ENCODE measurements at regions not wholly inside any gene's neighbourhood (a gene's known extent, or its start where the extent isn't known, plus 50 kb on each side); places are given as distances from the start of the nearest gene placed in this dataset.
A peak's percentile ranks its signal among the peaks of the same experiment; 100 is the strongest.

GRCh38 chrX:10741550-10741949, 121.2 kb upstream of the MID1 start:
- Histone ChIP-seq H4K91ac (ENCODE audit: low read depth, low read length) (no peak overlapping the region), H2AK5ac (ENCODE audit: low read length) (no peak overlapping the region), H3K23ac (ENCODE audit: low read length) (no peak overlapping the region), H2BK120ac (ENCODE audit: insufficient read depth, low read length, poor library complexity) (no peak overlapping the region), H2BK5ac (ENCODE audit: low read depth, low read length, poor library complexity) (no peak overlapping the region), H4K12ac (ENCODE audit: low read depth, low read length) (no peak overlapping the region), H2AFZ (ENCODE audit: insufficient read depth, low read length, poor library complexity) (no peak overlapping the region), H3K27me3 (ENCODE audit: insufficient read depth, low read length) (no peaks in the 10 kb centered on the region), H3K4ac (ENCODE audit: low read depth, low read length) (no peak overlapping the region), H3K4me2 (ENCODE audit: low read length) (no peak overlapping the region), H3K79me1 (ENCODE audit: low read length) (peaks cover 14% of the 10 kb centered on the region), H3K4me1 (ENCODE audit: control insufficient read depth in 1 of 2, insufficient read depth in 2 of 2, low read length in 2 of 2) (peaks cover 12 to 25% of the 10 kb centered on the region in 2 experiments), H3K9ac (ENCODE audit: low read length) (no peak overlapping the region), H3K9me3 (ENCODE audit: insufficient read depth, low read depth, low read length) (no peaks in the 10 kb centered on the region), H3K36me3 (ENCODE audit: control insufficient read depth in 1 of 2, insufficient read depth in 2 of 2, low read length in 2 of 2) (no peaks in the 10 kb centered on the region), H3K4me3 (ENCODE audit: low read depth, low read length) (no peak overlapping the region), H3K14ac (ENCODE audit: low read length) (no peak overlapping the region), H3K18ac (ENCODE audit: low read length) (no peak overlapping the region), H4K8ac (ENCODE audit: low read depth, low read length) (no peak overlapping the region), H3K79me2 (ENCODE audit: control insufficient read depth, insufficient read depth, low read length, poor library complexity) (no peaks in the 10 kb centered on the region), H3K27ac (ENCODE audit: low read depth, low read length) (peak overlapping the region; percentile 69), H2BK12ac (ENCODE audit: low read length) (no peak overlapping the region)
- DNase-seq = no peak
- no CpG with 5 or more reads among the region's 2 CpGs for WGBS (ENCODE audit: extremely low coverage, insufficient coverage, insufficient read length)

- H3K9me3 ChIP-seq (ENCODE audit: insufficient read depth, low read depth, low read length) = no peaks in the 10 kb centered on the region
- peaks cover 16% of the 10 kb centered on the region for H3K79me1 ChIP-seq (ENCODE audit: low read length)
- no peak overlapping the region for H2BK12ac ChIP-seq (ENCODE audit: low read length)
- no peak overlapping the region for H2AK5ac ChIP-seq (ENCODE audit: low read length)
- no peak overlapping the region for H4K12ac ChIP-seq (ENCODE audit: low read depth, low read length)
- peak in 1 of 2 donors; percentile 14 for DNase-seq
- H3K4me3 ChIP-seq (ENCODE audit: low read depth, low read length) = no peak overlapping the region
- no peaks in the 10 kb centered on the region for H3K79me2 ChIP-seq (ENCODE audit: control insufficient read depth, insufficient read depth, low read length, poor library complexity)
- no peak overlapping the region for H3K9ac ChIP-seq (ENCODE audit: low read length)
- no peak overlapping the region for H3K4me2 ChIP-seq (ENCODE audit: low read length)
- no peak overlapping the region for H3K14ac ChIP-seq (ENCODE audit: low read length)
- no peak overlapping the region for H3K4ac ChIP-seq (ENCODE audit: low read depth, low read length)
- no peak overlapping the region for H2AFZ ChIP-seq (ENCODE audit: insufficient read depth, low read length, poor library complexity)
- no peaks in the 10 kb centered on the region for H3K27me3 ChIP-seq (ENCODE audit: insufficient read depth, low read length)
- no CpG with 5 or more reads among the region's 2 CpGs for WGBS (ENCODE audit: extremely low coverage, insufficient coverage, insufficient read length)
- no peak overlapping the region for H3K18ac ChIP-seq (ENCODE audit: low read length)
- no peak overlapping the region for H2BK120ac ChIP-seq (ENCODE audit: insufficient read depth, low read length, poor library complexity)
- H4K91ac ChIP-seq (ENCODE audit: low read depth, low read length) = peak overlapping the region; percentile 18
- H3K27ac ChIP-seq (ENCODE audit: low read depth, low read length) = peak overlapping the region; percentile 81
- no peak overlapping the region for H3K23ac ChIP-seq (ENCODE audit: low read length)
- H4K8ac ChIP-seq (ENCODE audit: low read depth, low read length) = no peak overlapping the region
- H3K4me1 ChIP-seq (ENCODE audit: control insufficient read depth in 1 of 2, insufficient read depth in 2 of 2, low read length in 2 of 2) = peaks cover 10 to 26% of the 10 kb centered on the region in 2 experiments
- peak overlapping the region; percentile 9 for H2BK5ac ChIP-seq (ENCODE audit: low read depth, low read length, poor library complexity)
- no peaks in the 10 kb centered on the region for H3K36me3 ChIP-seq (ENCODE audit: control insufficient read depth in 1 of 2, insufficient read depth in 2 of 2, low read length in 2 of 2)
Observed at GRCh38 chrX:10743476-10743875, 123.1 kb upstream of the MID1 start.

- Histone ChIP-seq H3K4ac (ENCODE audit: low read depth, low read length) (no peak overlapping the region), H3K4me3 (ENCODE audit: low read depth, low read length) (no peak overlapping the region), H4K12ac (ENCODE audit: low read depth, low read length) (no peak overlapping the region), H3K27ac (ENCODE audit: low read depth, low read length) (peak overlapping the region; percentile 93), H2BK120ac (ENCODE audit: insufficient read depth, low read length, poor library complexity) (no peak overlapping the region), H3K14ac (ENCODE audit: low read length) (no peak overlapping the region), H4K8ac (ENCODE audit: low read depth, low read length) (no peak overlapping the region), H3K9ac (ENCODE audit: low read length) (no peak overlapping the region), H3K23ac (ENCODE audit: low read length) (no peak overlapping the region), H3K36me3 (ENCODE audit: control insufficient read depth in 1 of 2, insufficient read depth in 2 of 2, low read length in 2 of 2) (no peaks in the 10 kb centered on the region), H3K18ac (ENCODE audit: low read length) (no peak overlapping the region), H2BK5ac (ENCODE audit: low read depth, low read length, poor library complexity) (no peak overlapping the region), H3K27me3 (ENCODE audit: insufficient read depth, low read length) (no peaks in the 10 kb centered on the region), H2AFZ (ENCODE audit: insufficient read depth, low read length, poor library complexity) (no peak overlapping the region), H3K4me1 (ENCODE audit: control insufficient read depth in 1 of 2, insufficient read depth in 2 of 2, low read length in 2 of 2) (peaks cover 10 to 25% of the 10 kb centered on the region in 2 experiments), H2AK5ac (ENCODE audit: low read length) (no peak overlapping the region), H4K91ac (ENCODE audit: low read depth, low read length) (peak overlapping the region; percentile 77), H3K9me3 (ENCODE audit: insufficient read depth, low read depth, low read length) (no peaks in the 10 kb centered on the region), H3K4me2 (ENCODE audit: low read length) (no peak overlapping the region), H2BK12ac (ENCODE audit: low read length) (no peak overlapping the region), H3K79me2 (ENCODE audit: control insufficient read depth, insufficient read depth, low read length, poor library complexity) (no peaks in the 10 kb centered on the region), H3K79me1 (ENCODE audit: low read length) (peaks cover 16% of the 10 kb centered on the region)
- no CpG with 5 or more reads among the region's 2 CpGs for WGBS (ENCODE audit: extremely low coverage, insufficient coverage, insufficient read length)
- peak; percentile 76 to 85 for DNase-seq
Observed at GRCh38 chrX:10744007-10744406, 123.6 kb upstream of the MID1 start.

DNA sequence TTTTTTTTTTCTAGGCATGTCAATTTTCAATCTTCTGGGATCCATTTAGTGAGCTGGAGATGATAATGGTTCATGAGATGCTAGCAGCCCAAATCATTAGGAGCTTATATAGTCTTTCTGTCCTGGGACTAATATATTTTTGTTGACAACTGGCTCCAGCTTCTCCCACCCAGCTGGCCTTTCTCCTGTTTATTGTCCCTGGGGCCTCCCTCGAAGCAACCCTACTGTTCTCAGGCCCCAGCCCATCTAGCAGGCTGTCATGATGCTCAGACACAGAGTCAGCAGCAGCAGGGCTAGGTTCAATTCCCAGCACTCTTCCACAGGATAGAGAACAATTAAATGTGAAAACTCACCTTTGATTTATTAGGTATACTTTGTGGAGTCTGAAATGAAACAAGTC, 127.6 kb upstream of the MID1 start:
- Histone ChIP-seq H3K14ac (ENCODE audit: low read length) (no peak overlapping the region), H2BK120ac (ENCODE audit: insufficient read depth, low read length, poor library complexity) (no peak overlapping the region), H4K8ac (ENCODE audit: low read depth, low read length) (no peak overlapping the region), H3K18ac (ENCODE audit: low read length) (no peak overlapping the region), H2AFZ (ENCODE audit: insufficient read depth, low read length, poor library complexity) (no peak overlapping the region), H3K36me3 (ENCODE audit: control insufficient read depth in 1 of 2, insufficient read depth in 2 of 2, low read length in 2 of 2) (peaks cover 0 to 1% of the 10 kb centered on the region in 2 experiments), H2BK12ac (ENCODE audit: low read length) (no peak overlapping the region), H3K9ac (ENCODE audit: low read length) (no peak overlapping the region), H2BK5ac (ENCODE audit: low read depth, low read length, poor library complexity) (no peak overlapping the region), H3K4ac (ENCODE audit: low read depth, low read length) (no peak overlapping the region), H3K4me1 (ENCODE audit: control insufficient read depth in 1 of 2, insufficient read depth in 2 of 2, low read length in 2 of 2) (peaks cover 14 to 30% of the 10 kb centered on the region in 2 experiments), H2AK5ac (ENCODE audit: low read length) (no peak overlapping the region), H3K27ac (ENCODE audit: low read depth, low read length) (no peak overlapping the region), H4K91ac (ENCODE audit: low read depth, low read length) (no peak overlapping the region), H4K12ac (ENCODE audit: low read depth, low read length) (no peak overlapping the region), H3K79me2 (ENCODE audit: control insufficient read depth, insufficient read depth, low read length, poor library complexity) (no peaks in the 10 kb centered on the region), H3K27me3 (ENCODE audit: insufficient read depth, low read length) (no peaks in the 10 kb centered on the region), H3K9me3 (ENCODE audit: insufficient read depth, low read depth, low read length) (no peaks in the 10 kb centered on the region), H3K4me3 (ENCODE audit: low read depth, low read length) (no peak overlapping the region), H3K23ac (ENCODE audit: low read length) (no peak overlapping the region), H3K79me1 (ENCODE audit: low read length) (peaks cover 17% of the 10 kb centered on the region), H3K4me2 (ENCODE audit: low read length) (no peak overlapping the region)
- no peak for DNase-seq
- WGBS (ENCODE audit: extremely low coverage, insufficient coverage, insufficient read length) = no CpG with 5 or more reads among the region's 1 CpG

Measured in trophoblast cell (in vitro differentiated cells and primary cell).